22Rv1 (cell line): ENCODE measurements at regions not wholly inside any gene's neighbourhood (a gene's known extent, or its start where the extent isn't known, plus 50 kb on each side); places are given as distances from the start of the nearest gene placed in this dataset.

Experiments used
- H3K27ac ChIP-seq: fragments of 450-650 bp; 2 replicates; pipeline ENCODE4 v1.5.1; 2017
- ZFX ChIP-seq: fragments of 450-650 bp; IDR thresholded peaks from 2 replicates; pipeline ENCODE4 v1.6.1; 2017; ENCODE audit warnings: antibody characterized with exemption, borderline replicate concordance
- TF ChIP-seq, protein P1 (sequence below): fragments of 450-650 bp; IDR thresholded peaks from 2 replicates; pipeline ENCODE4 v1.5.1; 2017; ENCODE audit warnings: mild to moderate bottlenecking

GRCh38 chr6:7664003-7664402 lies 61.9 kb upstream of the BMP6 start:
- TF ChIP-seq, protein P1, sequence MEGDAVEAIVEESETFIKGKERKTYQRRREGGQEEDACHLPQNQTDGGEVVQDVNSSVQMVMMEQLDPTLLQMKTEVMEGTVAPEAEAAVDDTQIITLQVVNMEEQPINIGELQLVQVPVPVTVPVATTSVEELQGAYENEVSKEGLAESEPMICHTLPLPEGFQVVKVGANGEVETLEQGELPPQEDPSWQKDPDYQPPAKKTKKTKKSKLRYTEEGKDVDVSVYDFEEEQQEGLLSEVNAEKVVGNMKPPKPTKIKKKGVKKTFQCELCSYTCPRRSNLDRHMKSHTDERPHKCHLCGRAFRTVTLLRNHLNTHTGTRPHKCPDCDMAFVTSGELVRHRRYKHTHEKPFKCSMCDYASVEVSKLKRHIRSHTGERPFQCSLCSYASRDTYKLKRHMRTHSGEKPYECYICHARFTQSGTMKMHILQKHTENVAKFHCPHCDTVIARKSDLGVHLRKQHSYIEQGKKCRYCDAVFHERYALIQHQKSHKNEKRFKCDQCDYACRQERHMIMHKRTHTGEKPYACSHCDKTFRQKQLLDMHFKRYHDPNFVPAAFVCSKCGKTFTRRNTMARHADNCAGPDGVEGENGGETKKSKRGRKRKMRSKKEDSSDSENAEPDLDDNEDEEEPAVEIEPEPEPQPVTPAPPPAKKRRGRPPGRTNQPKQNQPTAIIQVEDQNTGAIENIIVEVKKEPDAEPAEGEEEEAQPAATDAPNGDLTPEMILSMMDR, result no peak
- TF ChIP-seq ZFX, result no peak
- H3K27ac ChIP-seq, result no peak overlapping the region

DNA sequence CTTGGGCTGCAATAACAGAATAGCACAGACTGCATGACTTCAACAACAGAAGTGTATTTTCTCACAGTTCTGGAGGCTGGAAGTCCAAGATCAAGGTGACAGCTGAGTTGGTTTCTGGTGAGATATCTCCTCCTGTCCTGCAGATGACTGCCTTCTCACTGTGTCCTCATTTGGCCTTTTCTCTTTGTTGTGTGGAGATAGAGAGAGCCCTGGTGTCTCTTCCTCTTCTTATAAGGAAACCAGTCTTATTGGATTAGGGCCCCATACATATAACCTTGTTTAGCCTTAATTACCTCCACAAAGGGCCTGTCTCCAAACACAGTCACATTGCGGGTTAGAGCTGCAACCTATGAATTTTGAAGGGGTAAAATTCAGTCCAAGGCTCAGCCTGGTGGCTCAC lies 57.0 kb upstream of the BMP6 start:
- TF ChIP-seq, protein P1, result no peak
- no peak for TF ChIP-seq ZFX
- H3K27ac ChIP-seq, result no peak overlapping the region

GRCh38 chr6:7669742-7670141 lies 56.2 kb upstream of the BMP6 start:
- no peak overlapping the region for H3K27ac ChIP-seq
- TF ChIP-seq ZFX, result no peak
- TF ChIP-seq, protein P1, result no peak

DNA sequence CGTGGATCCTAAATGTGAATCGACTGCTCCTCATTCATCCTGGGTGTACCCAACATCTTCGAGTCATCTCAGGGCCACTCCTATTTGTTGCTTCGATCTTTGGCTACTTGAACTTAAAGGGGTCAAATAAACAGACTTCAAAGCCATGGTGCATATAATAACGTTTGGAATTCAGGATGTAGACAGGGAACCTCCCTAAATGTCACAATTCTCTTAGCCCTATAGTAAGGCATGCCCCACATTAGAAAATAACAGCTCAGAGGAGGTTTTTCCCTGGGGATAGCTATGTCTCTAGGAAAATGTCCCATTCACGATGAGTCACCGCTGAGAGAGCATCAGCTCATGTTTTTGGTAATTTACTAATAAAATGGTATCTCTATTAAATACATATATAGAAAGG lies 54.8 kb upstream of the BMP6 start:
- TF ChIP-seq, protein P1, result no peak
- TF ChIP-seq ZFX, result no peak
- no peak overlapping the region for H3K27ac ChIP-seq

- H3K27ac ChIP-seq, result no peak overlapping the region
Observed at GRCh38 chr6:7671581-7671980, 54.3 kb upstream of the BMP6 start.

GRCh38 chr6:7672066-7673062 lies 53.5 kb upstream of the BMP6 start:
- H3K27ac ChIP-seq, result no peak overlapping the region
- TF ChIP-seq ZFX, result no peak
- TF ChIP-seq, protein P1, result no peak

More at GRCh38 chr6:7671581-7671980, 54.3 kb upstream of the BMP6 start:
- TF ChIP-seq ZFX, result no peak

DNA sequence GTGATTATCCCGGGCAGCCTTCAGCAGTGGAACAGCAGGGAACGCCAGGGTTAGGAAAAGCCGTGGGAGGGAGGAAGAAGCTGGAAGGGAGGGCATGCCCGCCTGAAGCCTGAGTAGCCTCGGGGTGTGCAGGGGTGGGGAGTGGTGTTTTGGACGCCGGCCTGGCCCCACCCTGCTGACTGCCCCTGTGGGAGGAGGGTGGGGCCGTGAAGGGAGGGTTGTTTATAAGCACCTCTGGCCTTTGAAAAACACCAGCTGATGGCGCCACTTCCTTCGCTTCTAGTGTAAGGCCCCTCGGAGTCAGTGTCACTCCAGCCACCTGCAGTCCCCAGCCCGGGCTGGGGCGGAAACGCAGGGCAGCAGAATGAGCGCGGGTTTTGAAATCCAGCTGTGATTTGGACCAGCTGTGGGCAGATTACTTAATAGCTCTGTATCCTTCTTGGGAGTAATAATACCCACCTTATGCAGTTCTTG lies 52.8 kb upstream of the BMP6 start:
- H3K27ac ChIP-seq, result no peak overlapping the region
- TF ChIP-seq, protein P1, result peak; percentile 15; the same call in 1 of the 2 replicates
- no peak for TF ChIP-seq ZFX
